Epithelial cell of proximal tubule (primary cell): ENCODE measurements at regions not wholly inside any gene's neighbourhood (a gene's known extent, or its start where the extent isn't known, plus 50 kb on each side); places are given as distances from the start of the nearest gene placed in this dataset.

Source experiments
- DNase-seq: peaks from one replicate; pipeline ENCODE4 v3.0.0-alpha.2; 2011; ENCODE audit warnings: low read depth
- H3K4me3 ChIP-seq: 2 replicates; pipeline ENCODE4 v1.5.1; 2011; ENCODE audit warnings: low read depth, mild to moderate bottlenecking, low read length
- TF ChIP-seq, protein P1 (sequence below): conservative IDR thresholded peaks from 2 replicates; pipeline ENCODE4 v1.5.1; 2012; ENCODE audit warnings: low read depth, mild to moderate bottlenecking, low read length

DNA sequence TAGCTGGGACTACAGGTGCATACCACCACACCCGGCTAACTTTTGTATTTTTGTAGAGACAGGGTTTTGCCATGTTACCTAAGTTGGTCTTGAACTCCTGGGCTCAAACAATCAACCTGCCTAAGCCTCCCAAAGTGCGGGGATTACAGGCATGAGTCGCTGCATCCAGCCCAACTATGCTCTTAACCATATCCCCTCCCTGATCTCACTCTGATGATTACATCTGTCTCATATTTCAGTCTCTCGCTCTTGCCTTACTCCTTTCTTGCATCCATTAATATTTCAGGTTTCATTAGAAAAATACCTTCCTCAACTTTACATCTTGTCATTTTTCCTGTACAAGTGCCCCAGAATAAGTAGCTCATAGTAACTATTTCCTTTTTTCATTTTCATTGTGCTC lies 61.0 kb upstream of the BASP1 start:
- H3K4me3 ChIP-seq: no peak overlapping the region
- DNase-seq: no peak
- TF ChIP-seq, protein P1, sequence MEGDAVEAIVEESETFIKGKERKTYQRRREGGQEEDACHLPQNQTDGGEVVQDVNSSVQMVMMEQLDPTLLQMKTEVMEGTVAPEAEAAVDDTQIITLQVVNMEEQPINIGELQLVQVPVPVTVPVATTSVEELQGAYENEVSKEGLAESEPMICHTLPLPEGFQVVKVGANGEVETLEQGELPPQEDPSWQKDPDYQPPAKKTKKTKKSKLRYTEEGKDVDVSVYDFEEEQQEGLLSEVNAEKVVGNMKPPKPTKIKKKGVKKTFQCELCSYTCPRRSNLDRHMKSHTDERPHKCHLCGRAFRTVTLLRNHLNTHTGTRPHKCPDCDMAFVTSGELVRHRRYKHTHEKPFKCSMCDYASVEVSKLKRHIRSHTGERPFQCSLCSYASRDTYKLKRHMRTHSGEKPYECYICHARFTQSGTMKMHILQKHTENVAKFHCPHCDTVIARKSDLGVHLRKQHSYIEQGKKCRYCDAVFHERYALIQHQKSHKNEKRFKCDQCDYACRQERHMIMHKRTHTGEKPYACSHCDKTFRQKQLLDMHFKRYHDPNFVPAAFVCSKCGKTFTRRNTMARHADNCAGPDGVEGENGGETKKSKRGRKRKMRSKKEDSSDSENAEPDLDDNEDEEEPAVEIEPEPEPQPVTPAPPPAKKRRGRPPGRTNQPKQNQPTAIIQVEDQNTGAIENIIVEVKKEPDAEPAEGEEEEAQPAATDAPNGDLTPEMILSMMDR: no peak

DNA sequence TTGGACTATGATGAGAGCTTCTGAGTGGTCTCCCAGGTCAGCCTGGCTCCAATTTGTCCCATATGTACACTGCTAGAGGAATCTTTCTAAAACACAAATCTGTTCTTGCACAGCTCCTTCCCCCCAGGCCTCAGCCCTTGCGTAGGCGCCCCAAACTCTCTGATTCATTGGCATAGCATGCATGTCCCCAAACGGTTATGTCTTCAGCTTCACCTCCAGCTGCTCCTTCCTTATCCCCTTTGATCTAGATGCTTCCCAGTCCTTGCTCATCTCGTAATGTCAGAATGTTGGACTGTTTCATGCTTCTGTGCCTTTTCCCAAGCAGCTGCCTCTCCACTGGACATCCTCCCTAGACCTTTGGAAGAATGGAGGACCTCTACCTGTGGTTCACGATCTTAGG lies 60.1 kb upstream of the BASP1 start:
- no peak overlapping the region for H3K4me3 ChIP-seq
- TF ChIP-seq, protein P1: no peak
- DNase-seq: no peak

DNA sequence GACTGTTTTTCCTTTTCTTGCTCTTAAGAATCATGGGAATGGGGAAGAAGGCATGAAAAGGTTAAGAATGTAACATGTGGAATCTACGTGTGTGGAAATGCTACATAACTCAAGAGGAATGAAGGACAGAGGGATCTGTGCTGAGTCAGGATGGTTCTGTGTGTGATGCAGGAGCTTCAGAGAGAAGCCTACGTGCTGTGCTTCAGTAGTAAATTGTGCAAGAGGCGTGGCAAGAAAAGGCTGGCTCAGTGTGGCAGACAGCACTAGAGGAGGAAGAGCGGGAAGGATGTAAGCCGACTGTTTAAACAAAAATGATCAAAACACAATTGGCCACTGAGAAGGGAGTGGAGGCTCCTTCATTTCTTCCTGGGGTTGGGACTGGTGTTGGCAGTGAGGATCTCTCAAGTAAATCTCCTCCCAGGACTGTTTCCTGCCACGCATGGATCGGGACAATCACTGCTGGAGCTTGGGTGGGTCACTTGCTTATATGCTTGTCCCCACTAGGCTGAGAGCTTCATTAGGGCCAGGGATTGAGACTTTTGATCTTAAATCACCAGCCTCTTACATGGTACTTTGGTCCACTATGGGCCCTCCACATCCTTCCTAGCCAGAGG lies 59.4 kb upstream of the BASP1 start:
- peak; percentile 95 for DNase-seq
- TF ChIP-seq, protein P1: no peak
- H3K4me3 ChIP-seq: no peak overlapping the region

DNA sequence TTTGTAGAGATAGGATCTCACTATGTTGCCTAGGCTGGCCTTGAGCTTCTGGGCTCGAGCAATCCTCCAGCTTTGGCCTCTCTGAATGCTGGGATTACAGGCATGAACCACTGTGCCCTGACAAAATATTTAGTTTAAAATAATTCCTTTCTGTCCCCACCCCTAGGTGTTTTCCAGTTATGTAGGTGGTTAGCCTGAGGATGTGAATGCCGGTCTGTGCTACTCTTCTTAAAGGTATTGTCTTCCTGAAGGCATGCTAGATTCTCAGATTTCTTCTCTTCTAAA lies 56.7 kb upstream of the BASP1 start:
- no peak overlapping the region for H3K4me3 ChIP-seq
- TF ChIP-seq, protein P1: no peak
- no peak for DNase-seq

DNA sequence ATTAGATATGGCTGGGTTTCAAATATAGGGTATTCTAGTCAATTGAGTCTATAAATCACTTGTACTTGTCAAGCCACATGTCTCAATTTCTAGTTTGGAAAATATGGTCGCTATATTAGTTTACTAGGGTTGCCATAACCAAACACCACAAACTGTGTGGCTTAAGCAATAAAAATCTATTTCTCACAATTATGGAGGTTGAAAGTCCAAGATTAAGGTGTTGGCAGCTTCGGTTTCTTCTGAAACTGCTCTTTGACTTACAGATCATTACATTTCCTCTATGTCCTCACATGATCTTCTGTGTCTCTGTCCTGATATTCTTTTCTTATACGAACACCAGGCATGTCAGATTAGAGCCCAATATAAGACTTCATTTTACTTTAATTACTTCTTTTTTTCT lies 55.8 kb upstream of the BASP1 start:
- DNase-seq: no peak
- H3K4me3 ChIP-seq: no peak overlapping the region
- TF ChIP-seq, protein P1: no peak

DNA sequence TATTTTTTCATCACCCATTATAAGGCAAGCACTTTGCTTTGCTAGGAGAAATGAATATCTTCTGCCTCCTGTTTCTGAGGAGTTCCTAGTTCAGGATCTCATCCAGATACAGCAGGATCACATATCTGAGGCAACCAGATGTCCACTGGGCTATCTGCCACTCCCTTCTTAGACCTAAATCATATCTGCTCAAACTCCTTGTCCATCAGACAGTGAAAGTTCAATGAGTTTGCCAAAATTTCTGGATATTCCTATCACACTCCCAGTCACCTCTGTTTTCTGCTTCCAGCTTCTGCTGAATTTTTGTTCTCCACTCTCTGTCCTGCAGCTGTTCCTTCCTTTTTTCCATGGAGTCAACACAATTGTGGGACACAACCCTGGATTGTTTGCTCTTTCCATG lies 54.2 kb upstream of the BASP1 start:
- no peak overlapping the region for H3K4me3 ChIP-seq
- DNase-seq: no peak
- TF ChIP-seq, protein P1: no peak

DNA sequence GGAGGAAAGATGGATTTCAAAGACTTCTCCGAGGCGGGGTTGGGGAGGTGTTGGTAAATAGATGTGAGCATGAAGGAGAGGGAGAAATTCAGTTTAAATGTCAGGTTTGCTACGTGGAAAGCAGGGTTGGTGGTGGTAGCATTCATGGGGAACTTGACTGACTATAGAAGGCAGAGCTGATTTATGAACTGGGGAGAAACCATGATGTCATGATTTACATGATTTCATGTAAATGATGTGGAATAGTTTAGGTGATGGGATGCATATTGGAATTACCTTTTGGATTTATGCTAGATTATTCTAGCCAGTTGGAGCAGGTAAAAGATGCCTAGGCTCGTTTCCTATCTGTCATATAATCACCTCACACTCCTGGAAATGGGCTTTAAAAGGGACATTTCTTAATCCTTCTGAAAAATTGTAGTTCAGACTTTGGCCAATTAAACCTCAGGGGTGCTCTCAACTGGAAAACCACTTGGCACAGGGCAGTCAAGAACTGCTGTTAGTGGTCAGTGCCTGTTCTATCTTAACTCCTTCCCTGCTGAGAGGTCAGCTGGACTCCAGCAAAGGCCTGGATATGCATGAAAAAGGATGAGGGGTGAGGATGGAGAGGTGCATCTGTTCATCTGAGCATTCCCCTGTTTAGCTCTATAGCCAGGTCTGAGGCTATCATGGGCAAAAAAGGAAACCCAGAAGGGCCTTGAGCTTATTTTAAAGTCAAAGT lies 50.1 kb upstream of the BASP1 start:
- DNase-seq: no peak
- TF ChIP-seq, protein P1: no peak
- no peak overlapping the region for H3K4me3 ChIP-seq
